Activated CD4-positive, CD25-positive, alpha-beta regulatory T cell treated with anti-CD3 and anti-CD28 coated beads, Interleukin-2, amount 50 U/mL, for 16 hours (primary cell): ENCODE measurements at regions not wholly inside any gene's neighbourhood (a gene's known extent, or its start where the extent isn't known, plus 50 kb on each side); places are given as distances from the start of the nearest gene placed in this dataset.
"Not testable (repeated sequence)": the region's sequence is repeated elsewhere in the genome, so short reads cannot be mapped to it uniquely, and the experiment has no call there.

ENCODE experiments used
- DNase-seq: peaks from one replicate; pipeline ENCODE4 v3.0.0-alpha.2; 2020; ENCODE audit warnings: low read depth, low spot score

DNA sequence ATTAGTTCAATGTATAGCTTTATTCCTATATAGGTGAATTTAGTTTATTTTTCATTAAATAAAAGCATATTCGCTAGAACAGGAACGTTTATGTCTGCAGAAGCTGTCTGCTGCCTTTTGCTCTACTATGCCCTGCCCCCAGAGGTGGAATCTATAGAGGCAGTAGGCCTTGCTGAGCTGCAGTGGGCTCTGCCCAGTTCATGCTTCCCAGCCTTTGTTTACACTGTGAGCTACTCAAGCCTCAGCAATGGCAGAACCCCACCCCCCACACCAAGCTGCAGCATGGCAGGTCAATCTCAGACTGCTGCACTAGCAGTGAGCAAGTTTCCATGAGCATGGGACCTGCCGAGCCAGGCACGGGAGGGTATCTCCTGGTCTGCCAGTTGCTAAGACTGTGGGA lies 473.3 kb upstream of the CCNG1 start:
- not testable (repeated sequence) for DNase-seq

DNA sequence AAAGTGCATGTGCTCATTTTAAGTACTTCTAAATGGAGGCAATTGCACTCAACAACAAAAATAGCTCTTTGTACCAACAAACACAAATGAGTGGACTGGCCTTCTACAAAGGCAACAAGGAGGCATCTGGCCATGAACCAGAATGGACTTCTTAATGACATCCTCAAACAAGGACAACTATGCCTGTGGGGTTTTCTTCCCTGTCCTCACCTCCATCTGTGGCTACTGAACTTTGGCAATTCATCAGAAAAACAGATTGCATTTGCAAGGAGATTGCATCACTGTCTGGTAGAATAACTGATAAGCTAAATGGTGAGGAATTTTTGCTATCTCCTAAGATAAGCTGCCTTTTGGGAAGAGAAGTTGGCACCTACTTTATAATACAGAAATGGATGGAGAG lies 447.3 kb upstream of the CCNG1 start:
- no peak for DNase-seq

DNA sequence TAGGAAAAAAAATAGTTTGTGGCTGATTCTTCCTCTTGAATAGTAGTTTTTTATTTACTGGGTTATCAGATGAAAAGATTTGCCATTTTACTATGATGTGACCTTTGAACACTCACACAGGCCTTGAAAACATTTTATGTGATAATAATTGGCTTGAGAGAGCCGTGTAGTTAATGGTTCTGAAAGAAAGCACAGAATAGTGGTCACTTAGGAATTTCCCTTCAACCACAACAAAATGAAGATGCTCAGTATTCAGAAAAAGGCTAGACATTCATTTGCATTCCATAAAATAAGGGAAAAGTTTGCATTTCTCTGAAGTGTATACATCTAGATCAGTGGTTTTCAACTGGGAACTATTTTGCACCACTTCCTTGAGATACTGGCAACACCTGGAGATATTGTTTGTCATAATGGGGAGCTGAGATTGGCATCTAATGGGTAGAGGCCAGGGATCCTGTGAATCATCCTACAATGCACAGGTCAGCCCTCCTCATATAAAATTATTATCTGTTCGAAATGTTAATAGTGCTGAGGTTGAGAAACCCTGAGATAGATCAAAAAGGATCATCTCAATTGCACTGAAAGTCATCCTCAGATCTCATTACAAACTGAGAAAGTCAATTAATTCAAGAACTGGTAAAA lies 446.4 kb upstream of the CCNG1 start:
- DNase-seq = no peak

GRCh38 chr5:162995568-162995967 lies 441.8 kb upstream of the CCNG1 start:
- DNase-seq = no peak

- no peak for DNase-seq
Observed at GRCh38 chr5:162996053-162996452, 441.3 kb upstream of the CCNG1 start.

DNA sequence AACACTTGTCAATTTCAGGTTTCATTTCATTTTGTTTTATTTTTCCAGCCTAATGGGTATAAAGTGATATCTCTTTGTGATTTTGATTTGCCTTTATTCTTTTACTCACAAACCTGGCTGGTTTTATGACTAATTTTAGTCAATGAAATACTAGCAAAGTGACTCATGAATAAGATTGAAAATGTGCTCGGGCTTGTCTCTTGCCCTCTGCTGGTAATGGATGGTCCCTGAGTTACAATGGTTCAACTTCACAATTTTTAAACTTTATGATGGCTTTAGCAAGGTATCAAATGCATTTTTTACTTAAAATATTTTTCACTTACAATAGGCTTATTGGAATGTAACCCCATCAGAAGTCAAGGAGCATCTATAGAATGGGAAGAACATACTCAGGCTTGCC lies 431.4 kb upstream of the CCNG1 start:
- DNase-seq = no peak

GRCh38 chr5:163022582-163023128 lies 414.7 kb upstream of the CCNG1 start:
- DNase-seq = no peak

DNA sequence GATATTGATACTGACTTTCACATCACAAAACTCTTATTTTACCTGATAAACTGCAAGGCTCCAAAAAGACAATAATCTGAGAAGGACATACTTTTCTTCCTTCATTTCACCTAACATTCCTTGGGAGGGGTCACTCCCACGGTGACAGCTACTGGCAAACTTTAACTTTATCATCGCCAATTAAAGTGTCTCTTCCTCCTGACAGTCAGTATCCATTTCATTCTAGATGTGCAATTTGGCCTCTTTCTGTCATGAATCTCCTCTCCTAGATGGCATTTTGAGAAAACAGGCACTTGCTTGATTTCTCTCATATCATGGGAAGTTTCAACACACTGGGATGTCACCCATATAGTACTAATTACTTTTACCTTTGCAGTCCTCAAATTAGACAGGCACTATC lies 413.5 kb upstream of the CCNG1 start:
- no peak for DNase-seq

DNA sequence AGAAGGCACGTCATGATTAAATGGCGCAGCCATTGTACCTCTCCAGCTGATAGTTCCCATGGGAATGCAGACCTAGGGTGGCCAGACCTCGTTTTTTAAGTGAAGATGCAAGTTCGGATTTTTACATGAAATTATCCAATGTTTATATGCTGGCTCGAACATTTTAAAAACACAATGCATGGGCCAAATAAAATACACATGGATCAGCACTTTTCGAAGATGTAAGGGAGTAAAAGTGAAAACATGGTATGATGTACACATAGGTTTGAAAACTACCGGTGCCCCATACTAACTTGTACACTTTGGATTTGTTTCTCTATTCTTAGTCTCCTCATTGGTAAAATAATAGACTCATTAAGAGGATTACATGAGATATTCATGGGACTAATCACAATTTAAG lies 412.5 kb upstream of the CCNG1 start:
- DNase-seq = no peak

DNA sequence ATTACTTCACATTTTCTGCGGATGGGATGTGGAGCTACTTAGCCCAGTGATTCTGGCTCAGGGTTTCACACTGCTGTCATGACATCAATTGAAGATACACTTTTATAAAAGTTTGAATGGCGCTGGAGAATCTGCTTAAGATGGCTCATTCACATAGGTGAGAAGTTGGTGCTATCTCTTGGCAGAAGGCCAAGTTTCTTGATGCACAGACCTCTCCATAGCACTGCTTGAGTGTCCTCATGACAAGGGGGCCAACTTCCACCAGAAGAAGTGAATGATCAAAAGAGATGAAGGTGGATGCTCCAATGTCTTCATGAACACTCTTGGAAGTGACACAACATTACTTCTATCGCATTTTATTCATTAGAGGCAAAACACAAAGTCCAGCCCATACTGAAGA lies 403.7 kb upstream of the CCNG1 start:
- no peak for DNase-seq

DNA sequence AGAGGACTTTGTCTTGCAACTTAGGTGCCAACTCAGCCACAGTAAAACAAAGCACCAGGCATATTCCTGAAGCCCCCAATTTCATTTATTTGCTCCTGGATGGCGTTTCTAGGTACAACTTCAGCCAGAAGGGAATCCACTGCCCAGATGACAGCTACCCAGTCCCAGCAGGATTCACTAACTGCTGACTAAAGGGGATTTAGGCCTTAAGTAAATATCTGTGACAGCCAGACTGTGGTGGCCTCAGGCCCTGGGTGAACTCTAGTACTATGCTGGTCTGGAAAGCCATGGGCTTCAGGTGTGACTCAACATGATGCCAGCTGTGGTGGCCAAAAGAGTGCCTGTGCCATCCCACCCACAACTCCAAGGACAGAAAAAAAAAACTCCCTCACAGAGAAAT lies 396.1 kb upstream of the CCNG1 start:
- no peak for DNase-seq

DNA sequence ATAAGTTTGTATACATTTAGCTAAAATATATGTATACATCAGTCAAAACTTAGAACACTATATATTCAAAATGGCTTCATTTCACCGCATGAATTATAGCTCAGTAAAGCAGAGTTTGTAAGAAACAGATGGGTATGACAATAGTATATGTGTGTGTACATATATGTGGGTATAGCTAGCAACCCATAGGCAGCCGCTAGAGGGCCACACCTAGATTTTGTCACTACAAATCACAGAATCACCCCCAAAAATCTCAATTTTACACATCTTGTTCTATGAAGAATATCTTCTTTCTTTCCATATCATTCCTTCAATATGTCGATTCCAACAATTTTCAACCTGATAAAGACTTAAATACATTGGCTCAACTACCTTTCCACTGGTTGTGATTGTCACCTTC lies 357.8 kb upstream of the CCNG1 start:
- DNase-seq = no peak

DNA sequence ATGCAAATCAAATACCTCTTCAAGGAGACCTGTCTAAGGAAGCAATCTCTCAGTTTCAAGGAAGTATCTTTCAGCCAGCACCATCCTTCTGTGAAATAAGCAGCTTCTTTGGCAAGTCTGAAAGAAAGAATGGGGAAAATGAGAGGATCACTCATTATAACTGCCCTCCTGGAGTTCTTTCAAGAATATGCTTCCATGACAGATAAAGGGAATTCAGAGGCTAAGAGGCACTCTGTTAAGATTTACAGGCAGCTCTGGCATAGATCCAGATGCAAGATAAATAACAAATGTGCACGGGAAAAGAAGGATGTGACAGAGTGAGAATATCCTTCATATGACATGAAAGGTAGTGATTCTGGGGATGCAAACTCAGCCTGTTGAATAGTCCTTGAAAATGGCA lies 348.2 kb upstream of the CCNG1 start:
- no peak for DNase-seq

DNA sequence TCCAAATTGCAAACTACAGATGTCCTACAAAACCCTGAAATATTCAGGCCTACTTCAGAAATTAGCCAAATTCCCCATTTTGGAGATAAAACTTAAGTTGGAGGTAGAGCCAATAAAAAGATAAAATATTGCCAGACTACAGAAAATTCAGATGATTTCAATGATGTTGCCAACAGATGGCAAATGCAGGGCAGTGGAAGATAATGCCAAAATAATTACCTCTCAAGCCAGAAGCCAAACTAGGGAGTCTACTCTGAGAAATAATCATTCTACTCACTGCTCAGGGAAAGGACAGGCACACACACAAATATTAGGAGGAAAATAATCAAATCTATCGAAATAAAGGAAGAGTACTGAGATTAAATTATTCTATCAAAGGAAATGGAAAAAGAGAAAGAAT lies 347.5 kb upstream of the CCNG1 start:
- no peak for DNase-seq

GRCh38 chr5:163094492-163095180 lies 342.8 kb upstream of the CCNG1 start:
- DNase-seq = no peak

DNA sequence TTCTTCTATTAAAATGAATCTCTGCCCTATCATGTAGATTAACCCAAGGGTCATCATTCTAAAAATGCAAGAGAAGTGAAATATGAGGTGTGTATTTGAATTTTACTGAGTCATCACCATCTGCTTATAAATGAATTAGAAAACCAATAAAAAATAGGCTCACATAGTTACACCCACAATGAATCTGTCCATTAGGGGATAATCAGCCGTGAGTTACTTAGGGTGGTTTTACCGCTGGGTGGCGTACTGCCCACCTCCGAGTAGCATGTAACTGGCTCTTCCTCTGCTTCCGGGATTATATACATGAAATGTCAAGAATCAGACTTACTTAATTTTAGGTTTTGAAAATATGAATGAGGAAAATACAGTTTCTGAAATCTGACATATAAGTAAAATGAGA lies 332.9 kb upstream of the CCNG1 start:
- DNase-seq = no peak

DNA sequence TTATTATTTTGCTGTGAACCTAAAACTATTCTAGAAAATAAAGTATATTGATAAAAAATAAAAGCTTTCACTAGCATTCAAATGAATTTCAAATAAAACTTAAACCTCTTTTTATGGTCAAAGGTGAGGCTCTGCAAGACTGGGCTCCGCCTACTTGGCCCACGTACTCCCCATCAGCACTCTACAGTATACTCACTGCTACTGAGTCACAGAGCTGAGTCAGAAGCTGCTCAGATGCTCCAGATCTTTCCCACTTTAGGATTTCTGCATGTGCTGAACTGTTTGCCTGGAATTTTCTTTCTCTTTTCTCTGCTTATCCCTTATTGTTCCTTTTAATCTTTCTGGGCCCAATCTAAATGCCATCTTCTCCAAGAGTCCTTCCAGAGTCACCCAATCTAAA lies 331.9 kb upstream of the CCNG1 start:
- no peak for DNase-seq

GRCh38 chr5:163106098-163106497 lies 331.3 kb upstream of the CCNG1 start:
- no peak for DNase-seq

- no peak for DNase-seq
Observed at GRCh38 chr5:163108351-163108750, 329.0 kb upstream of the CCNG1 start.

DNA sequence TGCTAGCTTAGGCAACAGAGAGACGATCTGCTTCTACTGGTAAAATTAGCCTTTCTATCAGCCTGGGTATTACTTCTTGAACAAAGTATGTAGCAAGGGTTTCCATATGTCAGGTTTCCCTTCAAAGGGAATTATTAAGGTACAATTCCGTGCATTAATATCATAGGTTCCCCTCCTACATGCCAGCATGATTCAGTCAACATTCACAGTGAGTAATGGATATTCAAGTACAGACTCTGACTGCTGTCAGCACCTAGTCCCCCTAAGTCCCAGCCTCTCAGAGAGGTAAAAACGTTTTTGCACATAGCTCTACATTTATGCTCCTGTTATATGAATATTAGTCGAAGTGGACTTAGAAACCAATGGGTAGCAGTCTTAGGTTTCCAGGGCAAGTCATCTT lies 322.4 kb upstream of the CCNG1 start:
- DNase-seq = no peak

DNA sequence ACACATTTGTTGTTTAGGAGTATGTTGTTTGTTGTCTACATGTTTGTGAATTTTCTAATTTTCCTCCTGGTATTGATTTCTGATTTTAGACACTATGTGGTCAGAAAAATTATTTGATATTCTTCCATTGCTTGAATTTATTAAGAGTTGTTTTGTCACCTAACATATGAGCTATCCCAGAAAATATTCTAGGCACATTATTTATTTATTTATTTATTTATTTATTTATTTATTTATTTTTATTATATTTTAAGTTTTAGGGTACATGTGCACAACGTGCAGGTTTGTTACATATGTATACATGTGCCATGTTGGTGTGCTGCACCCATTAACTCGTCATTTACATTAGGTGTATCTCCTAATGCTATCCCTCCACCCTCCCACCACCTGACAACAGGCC lies 320.8 kb upstream of the CCNG1 start:
- not testable (repeated sequence) for DNase-seq

DNA sequence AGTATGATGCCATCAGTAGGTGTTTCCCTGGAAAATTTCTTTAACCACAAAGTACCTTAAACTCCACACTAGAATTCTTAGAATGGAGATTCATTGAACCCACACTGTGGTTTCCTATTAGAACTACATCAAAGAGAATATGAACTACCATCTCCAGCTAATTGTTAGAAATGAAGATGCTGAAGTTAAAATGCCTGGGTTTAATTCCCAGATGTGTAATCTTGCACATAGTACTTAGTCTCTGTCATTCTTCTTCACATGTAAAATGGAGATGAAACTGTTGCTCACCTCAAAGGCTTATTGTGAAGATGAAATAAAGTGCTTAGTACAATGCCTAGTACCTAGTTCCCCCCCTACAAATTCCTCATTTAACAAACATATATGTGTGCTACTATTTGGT lies 303.3 kb upstream of the CCNG1 start:
- DNase-seq = no peak

DNA sequence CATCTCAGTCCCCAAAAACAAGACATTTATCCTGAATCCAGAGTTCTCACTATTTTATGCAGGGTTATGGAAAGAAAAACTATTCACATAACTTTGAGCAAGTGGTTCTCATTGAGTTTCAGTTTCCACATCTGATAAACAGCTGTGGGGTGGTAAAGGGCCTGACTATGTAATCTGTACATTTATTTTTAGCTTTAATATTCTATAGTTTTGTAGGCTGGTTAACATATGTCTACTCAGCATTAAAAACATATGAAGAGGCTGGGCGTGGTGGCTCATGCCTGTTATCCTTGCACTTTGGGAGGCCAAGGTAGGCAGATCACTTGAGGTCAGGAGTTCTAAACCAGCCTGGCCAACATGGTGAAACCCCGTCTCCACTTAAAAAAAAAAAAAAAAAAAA lies 301.5 kb upstream of the CCNG1 start:
- no peak for DNase-seq

DNA sequence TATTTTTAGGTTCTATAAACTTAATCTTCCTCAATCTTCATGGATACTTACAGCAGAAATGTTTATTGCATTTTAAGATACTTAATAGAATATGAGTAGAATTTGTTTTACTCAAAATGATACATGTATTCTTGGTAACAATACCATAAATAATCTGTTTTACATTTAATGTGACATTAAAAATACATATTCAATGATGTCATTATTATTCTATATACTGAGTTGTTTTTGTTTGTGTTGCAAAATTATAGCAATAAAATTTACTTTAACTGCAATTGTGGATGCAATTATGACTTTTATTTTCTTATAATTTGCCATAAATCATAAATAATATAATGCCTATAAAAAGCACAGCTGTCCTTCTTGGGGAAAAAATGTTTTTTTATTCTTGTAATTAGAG lies 275.9 kb upstream of the CCNG1 start:
- DNase-seq = no peak
